ENCODE measurements at regions not wholly inside any gene's neighbourhood (a gene's known extent, or its start where the extent isn't known, plus 50 kb on each side); places are given as distances from the start of the nearest gene placed in this dataset.

- DNase-seq (no peak), ATAC-seq (ENCODE audit: low read depth in 2 of 2) (no peak)
- Histone ChIP-seq H3K4me3 (ENCODE audit: low read depth, low read length) (peak overlapping the region; percentile 42), H3K36me3 (ENCODE audit: control insufficient read depth, insufficient read depth, low read length) (no peaks in the 10 kb centered on the region), H3K9me3 (ENCODE audit: control insufficient read depth in 2 of 2, low read length in 2 of 2) (no peaks in the 10 kb centered on the region), H3K4me1 (ENCODE audit: control insufficient read depth, insufficient read depth, low read length, poor library complexity, severe bottlenecking) (no peaks in the 10 kb centered on the region), H3K27ac (ENCODE audit: insufficient read depth, low read length, poor library complexity, severe bottlenecking) (no peak overlapping the region), H3K27me3 (ENCODE audit: control insufficient read depth, insufficient read depth, low read length) (no peaks in the 10 kb centered on the region)
- Mint-ChIP-seq H3K4me1 (peaks cover 0 to 8% (median 0%) of the 10 kb centered on the region in 4 donors), H3K27me3 (peaks cover 6% of the 10 kb centered on the region), H3K27ac (no peak overlapping the region), H3K4me3 (peak overlapping the region in 2 of 4 donors; percentile 42 to 58), H3K9me3 (peaks cover 0 to 3% (median 0%) of the 10 kb centered on the region in 7 donors), H3K36me3 (no peaks in the 10 kb centered on the region)
These were observed 228.5 kb upstream of the ARGLU1 start for GRCh38 chr13:106796280-106797047.

GRCh38 chr13:106795847-106796246, 227.9 kb upstream of the ARGLU1 start:
- peak overlapping the region in 2 of 4 donors; percentile 42 to 58 for H3K4me3 Mint-ChIP-seq
- no peaks in the 10 kb centered on the region for H3K36me3 Mint-ChIP-seq
- H3K4me3 ChIP-seq (ENCODE audit: low read depth, low read length): peak overlapping the region; percentile 42

GRCh38 chr13:106794117-106794516, 226.2 kb upstream of the ARGLU1 start:
- Histone ChIP-seq H3K4me1 (ENCODE audit: control insufficient read depth, insufficient read depth, low read length, poor library complexity, severe bottlenecking) (no peaks in the 10 kb centered on the region), H3K4me3 (ENCODE audit: low read depth, low read length) (no peak overlapping the region), H3K36me3 (ENCODE audit: control insufficient read depth, insufficient read depth, low read length) (no peaks in the 10 kb centered on the region), H3K27me3 (ENCODE audit: control insufficient read depth, insufficient read depth, low read length) (no peaks in the 10 kb centered on the region), H3K27ac (ENCODE audit: insufficient read depth, low read length, poor library complexity, severe bottlenecking) (no peak overlapping the region), H3K9me3 (ENCODE audit: control insufficient read depth in 2 of 2, low read length in 2 of 2) (no peaks in the 10 kb centered on the region)
- H3K4me3 Mint-ChIP-seq: no peak overlapping the region
- DNase-seq (no peak), ATAC-seq (ENCODE audit: low read depth in 2 of 2) (no peak)
- H3K27me3 Mint-ChIP-seq: peaks cover 6% of the 10 kb centered on the region
- peaks cover 0 to 8% (median 0%) of the 10 kb centered on the region in 4 donors for H3K4me1 Mint-ChIP-seq
- H3K9me3 Mint-ChIP-seq: peaks cover 0 to 3% (median 0%) of the 10 kb centered on the region in 7 donors
- H3K36me3 Mint-ChIP-seq: no peaks in the 10 kb centered on the region
- no peak overlapping the region for H3K27ac Mint-ChIP-seq

More at GRCh38 chr13:106795847-106796246, 227.9 kb upstream of the ARGLU1 start:
- DNase-seq: no peak
- peaks cover 0 to 3% (median 0%) of the 10 kb centered on the region in 7 donors for H3K9me3 Mint-ChIP-seq
- H3K27ac Mint-ChIP-seq: no peak overlapping the region
- no peaks in the 10 kb centered on the region for H3K36me3 ChIP-seq (ENCODE audit: control insufficient read depth, insufficient read depth, low read length)
- H3K27ac ChIP-seq (ENCODE audit: insufficient read depth, low read length, poor library complexity, severe bottlenecking): no peak overlapping the region
- no peaks in the 10 kb centered on the region for H3K27me3 ChIP-seq (ENCODE audit: control insufficient read depth, insufficient read depth, low read length)
- no peaks in the 10 kb centered on the region for H3K9me3 ChIP-seq (ENCODE audit: control insufficient read depth in 2 of 2, low read length in 2 of 2)
- peaks cover 6% of the 10 kb centered on the region for H3K27me3 Mint-ChIP-seq
- no peak for ATAC-seq (ENCODE audit: low read depth in 2 of 2)
- peaks cover 0 to 8% (median 0%) of the 10 kb centered on the region in 4 donors for H3K4me1 Mint-ChIP-seq
- no peaks in the 10 kb centered on the region for H3K4me1 ChIP-seq (ENCODE audit: control insufficient read depth, insufficient read depth, low read length, poor library complexity, severe bottlenecking)

GRCh38 chr13:106789911-106790310, 222.0 kb upstream of the ARGLU1 start:
- no peak for ATAC-seq (ENCODE audit: low read depth in 2 of 2)
- Histone ChIP-seq H3K27me3 (ENCODE audit: control insufficient read depth, insufficient read depth, low read length) (no peaks in the 10 kb centered on the region), H3K4me3 (ENCODE audit: low read depth, low read length) (no peak overlapping the region), H3K9me3 (ENCODE audit: control insufficient read depth in 2 of 2, low read length in 2 of 2) (peaks cover 0 to 1% of the 10 kb centered on the region in 2 experiments), H3K36me3 (ENCODE audit: control insufficient read depth, insufficient read depth, low read length) (no peaks in the 10 kb centered on the region), H3K4me1 (ENCODE audit: control insufficient read depth, insufficient read depth, low read length, poor library complexity, severe bottlenecking) (no peaks in the 10 kb centered on the region), H3K27ac (ENCODE audit: insufficient read depth, low read length, poor library complexity, severe bottlenecking) (no peak overlapping the region)
- H3K36me3 Mint-ChIP-seq: no peaks in the 10 kb centered on the region
- H3K27me3 Mint-ChIP-seq: no peaks in the 10 kb centered on the region
- H3K4me1 Mint-ChIP-seq: no peaks in the 10 kb centered on the region
- DNase-seq: no peak
- H3K4me3 Mint-ChIP-seq: no peak overlapping the region
- H3K9me3 Mint-ChIP-seq: peaks cover 0 to 7% (median 0%) of the 10 kb centered on the region in 7 donors
- H3K27ac Mint-ChIP-seq: no peak overlapping the region

GRCh38 chr13:106786006-106786563, 218.1 kb upstream of the ARGLU1 start:
- no peak for DNase-seq
- Histone ChIP-seq H3K4me1 (ENCODE audit: control insufficient read depth, insufficient read depth, low read length, poor library complexity, severe bottlenecking) (no peaks in the 10 kb centered on the region), H3K27ac (ENCODE audit: insufficient read depth, low read length, poor library complexity, severe bottlenecking) (no peak overlapping the region), H3K27me3 (ENCODE audit: control insufficient read depth, insufficient read depth, low read length) (no peaks in the 10 kb centered on the region), H3K9me3 (ENCODE audit: control insufficient read depth in 2 of 2, low read length in 2 of 2) (peaks cover 0 to 1% of the 10 kb centered on the region in 2 experiments), H3K4me3 (ENCODE audit: low read depth, low read length) (no peak overlapping the region), H3K36me3 (ENCODE audit: control insufficient read depth, insufficient read depth, low read length) (no peaks in the 10 kb centered on the region)
- ATAC-seq (ENCODE audit: low read depth in 2 of 2): no peak
- no peaks in the 10 kb centered on the region for H3K27me3 Mint-ChIP-seq
- no peaks in the 10 kb centered on the region for H3K36me3 Mint-ChIP-seq
- no peaks in the 10 kb centered on the region for H3K4me1 Mint-ChIP-seq
- H3K4me3 Mint-ChIP-seq: no peak overlapping the region
- H3K9me3 Mint-ChIP-seq: peaks cover 0 to 7% (median 0%) of the 10 kb centered on the region in 7 donors
- no peak overlapping the region for H3K27ac Mint-ChIP-seq

- Histone ChIP-seq H3K27ac (ENCODE audit: insufficient read depth, low read length, poor library complexity, severe bottlenecking) (no peak overlapping the region), H3K9me3 (ENCODE audit: control insufficient read depth in 2 of 2, low read length in 2 of 2) (no peaks in the 10 kb centered on the region), H3K4me1 (ENCODE audit: control insufficient read depth, insufficient read depth, low read length, poor library complexity, severe bottlenecking) (no peaks in the 10 kb centered on the region), H3K36me3 (ENCODE audit: control insufficient read depth, insufficient read depth, low read length) (no peaks in the 10 kb centered on the region), H3K27me3 (ENCODE audit: control insufficient read depth, insufficient read depth, low read length) (no peaks in the 10 kb centered on the region), H3K4me3 (ENCODE audit: low read depth, low read length) (no peak overlapping the region)
- no peak overlapping the region for H3K27ac Mint-ChIP-seq
- H3K9me3 Mint-ChIP-seq: peaks cover 0 to 6% (median 3%) of the 10 kb centered on the region in 7 donors
- ATAC-seq (ENCODE audit: low read depth in 2 of 2) (no peak), DNase-seq (no peak)
- H3K27me3 Mint-ChIP-seq: no peaks in the 10 kb centered on the region
- no peak overlapping the region for H3K4me3 Mint-ChIP-seq
- H3K36me3 Mint-ChIP-seq: no peaks in the 10 kb centered on the region
- H3K4me1 Mint-ChIP-seq: no peaks in the 10 kb centered on the region
These were observed 206.7 kb upstream of the ARGLU1 start for GRCh38 chr13:106774621-106775020.

- Histone ChIP-seq H3K27ac (ENCODE audit: insufficient read depth, low read length, poor library complexity, severe bottlenecking) (no peak overlapping the region), H3K9me3 (ENCODE audit: control insufficient read depth in 2 of 2, low read length in 2 of 2) (no peaks in the 10 kb centered on the region), H3K4me1 (ENCODE audit: control insufficient read depth, insufficient read depth, low read length, poor library complexity, severe bottlenecking) (no peaks in the 10 kb centered on the region), H3K36me3 (ENCODE audit: control insufficient read depth, insufficient read depth, low read length) (no peaks in the 10 kb centered on the region), H3K4me3 (ENCODE audit: low read depth, low read length) (no peak overlapping the region), H3K27me3 (ENCODE audit: control insufficient read depth, insufficient read depth, low read length) (no peaks in the 10 kb centered on the region)
- H3K27ac Mint-ChIP-seq: no peak overlapping the region
- H3K27me3 Mint-ChIP-seq: peaks cover 5% of the 10 kb centered on the region
- H3K9me3 Mint-ChIP-seq: peaks cover 0 to 11% (median 4%) of the 10 kb centered on the region in 7 donors
- DNase-seq: no peak
- no peaks in the 10 kb centered on the region for H3K4me1 Mint-ChIP-seq
- no peak overlapping the region for H3K4me3 Mint-ChIP-seq
- ATAC-seq (ENCODE audit: low read depth in 2 of 2): no peak
- no peaks in the 10 kb centered on the region for H3K36me3 Mint-ChIP-seq
These were observed 204.2 kb upstream of the ARGLU1 start for GRCh38 chr13:106772006-106772601.

Measured in CD4-positive, CD25-positive, alpha-beta regulatory T cell (primary cell).